CD8-positive, alpha-beta memory T cell (primary cell): ENCODE measurements at regions not wholly inside any gene's neighbourhood (a gene's known extent, or its start where the extent isn't known, plus 50 kb on each side); places are given as distances from the start of the nearest gene placed in this dataset.

Source experiments
- CTCF ChIA-PET: fragments of 350-600 bp; sonication (Branson Sonifier 250); formaldehyde crosslinking; loops from one replicate; lab custom pipeline; 2021; ENCODE audit warnings: antibody characterized with exemption; lab: Charles Lee
- POLR2A ChIA-PET: fragments of 350-600 bp; sonication (Branson Sonifier 250); formaldehyde crosslinking; loops from one replicate; lab custom pipeline; 2021; ENCODE audit warnings: antibody characterized with exemption; lab: Charles Lee
- DNase-seq, 5 donors: peaks; one replicate each; pipeline versions ENCODE4 v3.0.0 to v3.0.0-alpha.2; 2020 to 2022; ENCODE audit warnings: mixed read lengths in 1 of 5
- H3K27ac ChIP-seq: one replicate; pipeline ENCODE4 v1.7.0; 2013; ENCODE audit warnings: low read depth, mild to moderate bottlenecking, low read length, moderate library complexity
- H3K27me3 ChIP-seq: 2 replicates; pipeline ENCODE4 v1.7.0; 2013; ENCODE audit warnings: low read length, mild to moderate bottlenecking; ENCODE audit not compliant: insufficient read depth, poor library complexity, severe bottlenecking
- H3K36me3 ChIP-seq: 2 replicates; pipeline ENCODE4 v1.7.0; 2013; ENCODE audit warnings: mild to moderate bottlenecking, low read length, moderate library complexity; ENCODE audit not compliant: insufficient read depth
- H3K4me1 ChIP-seq: 2 replicates; pipeline ENCODE4 v1.7.0; 2013; ENCODE audit warnings: mild to moderate bottlenecking, low read length, moderate library complexity; ENCODE audit not compliant: insufficient read depth
- H3K4me3 ChIP-seq: 2 replicates; pipeline ENCODE4 v1.7.0; 2013; ENCODE audit warnings: mild to moderate bottlenecking, low read length
- H3K9me3 ChIP-seq: 2 replicates; pipeline ENCODE4 v1.7.0; 2013; ENCODE audit warnings: mild to moderate bottlenecking, low read length
- H3K27ac Mint-ChIP-seq, 8 donors: one replicate each; pipeline ENCODE4 v1.8.0; 2020 to 2021; ENCODE audit warnings: mixed read lengths in 8 of 8, mild to moderate bottlenecking in 6 of 8, inconsistent platforms in 3 of 8, moderate library complexity in 3 of 8
- H3K27me3 Mint-ChIP-seq, 2 donors: one replicate each; pipeline ENCODE4 v1.8.0; 2020 to 2021; ENCODE audit warnings: mixed read lengths in 2 of 2, mild to moderate bottlenecking in 1 of 2, moderate library complexity in 1 of 2
- H3K36me3 Mint-ChIP-seq, 3 donors: one replicate each; pipeline ENCODE4 v1.8.0; 2020 to 2021; ENCODE audit warnings: mixed read lengths in 3 of 3, inconsistent platforms in 1 of 3, mild to moderate bottlenecking in 1 of 3
- H3K4me1 Mint-ChIP-seq, 3 donors: one replicate each; pipeline ENCODE4 v1.8.0; 2020 to 2021; ENCODE audit warnings: mixed read lengths in 3 of 3, inconsistent platforms in 1 of 3, mild to moderate bottlenecking in 1 of 3
- H3K4me3 Mint-ChIP-seq, 7 donors: one replicate each; pipeline ENCODE4 v1.8.0; 2020 to 2021; ENCODE audit warnings: mixed read lengths in 7 of 7, mild to moderate bottlenecking in 6 of 7, moderate library complexity in 4 of 7, inconsistent platforms in 2 of 7
- H3K9me3 Mint-ChIP-seq, 5 donors: one replicate each; pipeline ENCODE4 v1.8.0; 2020 to 2022; ENCODE audit warnings: mixed read lengths in 5 of 5, mild to moderate bottlenecking in 3 of 5, moderate library complexity in 2 of 5, inconsistent platforms in 1 of 5

DNA sequence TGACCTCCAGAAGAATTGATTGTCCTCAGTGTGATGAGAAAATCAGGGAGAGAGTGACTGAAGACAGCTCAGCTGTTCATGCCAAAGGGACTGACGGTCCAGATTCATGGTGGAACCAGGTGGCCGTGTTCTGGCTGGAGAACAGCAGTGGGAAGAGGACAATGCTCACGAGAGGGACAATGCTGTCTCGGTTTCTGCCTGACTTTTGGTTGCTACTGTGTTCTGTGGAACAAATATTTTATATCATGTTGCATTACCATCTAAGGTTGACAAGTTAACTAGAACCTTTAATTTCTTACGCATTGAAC, 58.0 kb upstream of the ULK4 start:
- no peaks in the 10 kb centered on the region for H3K27me3 Mint-ChIP-seq
- Histone ChIP-seq H3K27ac (no peak overlapping the region), H3K36me3 (no peaks in the 10 kb centered on the region), H3K4me1 (peaks cover 24% of the 10 kb centered on the region), H3K4me3 (no peak overlapping the region), H3K9me3 (no peaks in the 10 kb centered on the region), H3K27me3 (no peaks in the 10 kb centered on the region)
- peaks cover 47 to 89% (median 79%) of the 10 kb centered on the region in 3 donors for H3K4me1 Mint-ChIP-seq
- POLR2A ChIA-PET = no interaction called here
- no peaks in the 10 kb centered on the region for H3K9me3 Mint-ChIP-seq
- CTCF ChIA-PET = no interaction called here
- H3K36me3 Mint-ChIP-seq = no peaks in the 10 kb centered on the region
- H3K27ac Mint-ChIP-seq = peak overlapping the region in 1 of 8 donors; percentile 13
- H3K4me3 Mint-ChIP-seq = no peak overlapping the region
- no peak for DNase-seq

- no peaks in the 10 kb centered on the region for H3K9me3 Mint-ChIP-seq
- Histone ChIP-seq H3K27me3 (no peaks in the 10 kb centered on the region), H3K4me3 (no peak overlapping the region), H3K27ac (no peak overlapping the region), H3K4me1 (peaks cover 22% of the 10 kb centered on the region), H3K36me3 (no peaks in the 10 kb centered on the region), H3K9me3 (no peaks in the 10 kb centered on the region)
- ChIA-PET POLR2A (no interaction called here), CTCF (no interaction called here)
- no peak for DNase-seq
- H3K27ac Mint-ChIP-seq = peak overlapping the region in 2 of 8 donors; percentile 13 to 19
- peaks cover 0 to 4% (median 0%) of the 10 kb centered on the region in 3 donors for H3K36me3 Mint-ChIP-seq
- peaks cover 48 to 89% (median 79%) of the 10 kb centered on the region in 3 donors for H3K4me1 Mint-ChIP-seq
- no peaks in the 10 kb centered on the region for H3K27me3 Mint-ChIP-seq
- H3K4me3 Mint-ChIP-seq = peak overlapping the region in 1 of 7 donors; percentile 21
These were observed 57.4 kb upstream of the ULK4 start for GRCh38 chr3:42019144-42019952.

- peak overlapping the region; percentile 67 for H3K4me3 ChIP-seq
- Mint-ChIP-seq H3K9me3 (no peaks in the 10 kb centered on the region), H3K27ac (peak overlapping the region; percentile 75 to 94 (median 92)), H3K27me3 (no peaks in the 10 kb centered on the region), H3K4me1 (peaks cover 33 to 62% (median 52%) of the 10 kb centered on the region in 3 donors), H3K4me3 (peak overlapping the region; percentile 89 to 92 (median 91)), H3K36me3 (peaks cover 0 to 10% (median 0%) of the 10 kb centered on the region in 3 donors)
- no peaks in the 10 kb centered on the region for H3K9me3 ChIP-seq
- ChIA-PET POLR2A (interaction anchor here (1.2 to 1.4 kb wide), 2 partner anchors 53 to 76 kb away, joined by 7 to 8 read pairs; partner anchors contain the start of genes TRAK1 and ULK4), CTCF (interaction anchor here (0.7 to 2.5 kb wide), 4 partner anchors 10 to 84 kb away, joined by 3 to 10 read pairs (median 4); no protein-coding TSS in a partner anchor)
- H3K4me1 ChIP-seq = peaks cover 25% of the 10 kb centered on the region
- H3K27ac ChIP-seq = peak overlapping the region; percentile 71
- H3K36me3 ChIP-seq = no peaks in the 10 kb centered on the region
- no peaks in the 10 kb centered on the region for H3K27me3 ChIP-seq
- no peak for DNase-seq
These were observed 53.1 kb upstream of the ULK4 start for GRCh38 chr3:42014921-42015533.

- Histone ChIP-seq H3K4me1 (peaks cover 25% of the 10 kb centered on the region), H3K27me3 (no peaks in the 10 kb centered on the region), H3K9me3 (no peaks in the 10 kb centered on the region), H3K4me3 (peak overlapping the region; percentile 67), H3K27ac (peak overlapping the region; percentile 71), H3K36me3 (no peaks in the 10 kb centered on the region)
- peak overlapping the region; percentile 89 to 92 (median 91) for H3K4me3 Mint-ChIP-seq
- ChIA-PET CTCF (interaction anchor here (0.7 to 2.5 kb wide), 4 partner anchors 10 to 84 kb away, joined by 3 to 10 read pairs (median 4); no protein-coding TSS in a partner anchor), POLR2A (interaction anchor here (1.2 to 1.4 kb wide), 2 partner anchors 52 to 77 kb away, joined by 7 to 8 read pairs; partner anchors contain the start of genes TRAK1 and ULK4)
- H3K36me3 Mint-ChIP-seq = peaks cover 0 to 10% (median 0%) of the 10 kb centered on the region in 3 donors
- peak overlapping the region; percentile 75 to 94 (median 92) for H3K27ac Mint-ChIP-seq
- no peaks in the 10 kb centered on the region for H3K9me3 Mint-ChIP-seq
- H3K4me1 Mint-ChIP-seq = peaks cover 32 to 56% (median 47%) of the 10 kb centered on the region in 3 donors
- H3K27me3 Mint-ChIP-seq = no peaks in the 10 kb centered on the region
- no peak for DNase-seq
These were observed 52.6 kb upstream of the ULK4 start for GRCh38 chr3:42014458-42014920.

- Mint-ChIP-seq H3K27ac (peak overlapping the region; percentile 90 to 95 (median 93)), H3K27me3 (no peaks in the 10 kb centered on the region), H3K4me1 (peaks cover 32 to 51% (median 45%) of the 10 kb centered on the region in 3 donors), H3K36me3 (peaks cover 0 to 10% (median 0%) of the 10 kb centered on the region in 3 donors), H3K9me3 (no peaks in the 10 kb centered on the region), H3K4me3 (peak overlapping the region; percentile 89 to 92 (median 91))
- no peaks in the 10 kb centered on the region for H3K36me3 ChIP-seq
- peak overlapping the region; percentile 67 for H3K4me3 ChIP-seq
- DNase-seq = peak; percentile 14 to 55 (median 25)
- no peaks in the 10 kb centered on the region for H3K9me3 ChIP-seq
- ChIA-PET CTCF (interaction anchor here (1.0 to 2.5 kb wide), 4 partner anchors 36 to 85 kb away, joined by 3 to 10 read pairs (median 4); partner anchors contain the start of gene ULK4), POLR2A (interaction anchor here (1.2 to 1.4 kb wide), 2 partner anchors 52 to 77 kb away, joined by 7 to 8 read pairs; partner anchors contain the start of genes TRAK1 and ULK4)
- peaks cover 25% of the 10 kb centered on the region for H3K4me1 ChIP-seq
- peak overlapping the region; percentile 71 for H3K27ac ChIP-seq
- no peaks in the 10 kb centered on the region for H3K27me3 ChIP-seq
These were observed 52.0 kb upstream of the ULK4 start for GRCh38 chr3:42013691-42014457.

GRCh38 chr3:42012935-42013690, 51.2 kb upstream of the ULK4 start:
- H3K27ac Mint-ChIP-seq = peak overlapping the region; percentile 90 to 100 (median 98)
- no peaks in the 10 kb centered on the region for H3K36me3 ChIP-seq
- ChIA-PET POLR2A (interaction anchor here (0.6 to 1.0 kb wide), 3 partner anchors 51 to 1556 kb away, joined by 3 to 8 read pairs (median 3); partner anchors contain the start of genes RPL14 and ULK4), CTCF (interaction anchor here (0.7 to 1.4 kb wide), 4 partner anchors 8 to 86 kb away, joined by 3 read pairs; partner anchors contain the start of gene ULK4)
- peak overlapping the region; percentile 79 for H3K4me3 ChIP-seq
- no peaks in the 10 kb centered on the region for H3K9me3 Mint-ChIP-seq
- DNase-seq = peak; percentile 62 to 82 (median 68)
- H3K4me1 ChIP-seq = peaks cover 25% of the 10 kb centered on the region
- H3K36me3 Mint-ChIP-seq = peaks cover 0 to 10% (median 0%) of the 10 kb centered on the region in 3 donors
- peak overlapping the region; percentile 96 for H3K27ac ChIP-seq
- H3K4me3 Mint-ChIP-seq = peak overlapping the region; percentile 86 to 97 (median 92)
- H3K27me3 Mint-ChIP-seq = no peaks in the 10 kb centered on the region
- H3K9me3 ChIP-seq = no peaks in the 10 kb centered on the region
- H3K4me1 Mint-ChIP-seq = peaks cover 29 to 44% (median 40%) of the 10 kb centered on the region in 3 donors
- no peaks in the 10 kb centered on the region for H3K27me3 ChIP-seq
